ENCODE measurements at regions not wholly inside any gene's neighbourhood (a gene's known extent, or its start where the extent isn't known, plus 50 kb on each side); places are given as distances from the start of the nearest gene placed in this dataset.

DNA sequence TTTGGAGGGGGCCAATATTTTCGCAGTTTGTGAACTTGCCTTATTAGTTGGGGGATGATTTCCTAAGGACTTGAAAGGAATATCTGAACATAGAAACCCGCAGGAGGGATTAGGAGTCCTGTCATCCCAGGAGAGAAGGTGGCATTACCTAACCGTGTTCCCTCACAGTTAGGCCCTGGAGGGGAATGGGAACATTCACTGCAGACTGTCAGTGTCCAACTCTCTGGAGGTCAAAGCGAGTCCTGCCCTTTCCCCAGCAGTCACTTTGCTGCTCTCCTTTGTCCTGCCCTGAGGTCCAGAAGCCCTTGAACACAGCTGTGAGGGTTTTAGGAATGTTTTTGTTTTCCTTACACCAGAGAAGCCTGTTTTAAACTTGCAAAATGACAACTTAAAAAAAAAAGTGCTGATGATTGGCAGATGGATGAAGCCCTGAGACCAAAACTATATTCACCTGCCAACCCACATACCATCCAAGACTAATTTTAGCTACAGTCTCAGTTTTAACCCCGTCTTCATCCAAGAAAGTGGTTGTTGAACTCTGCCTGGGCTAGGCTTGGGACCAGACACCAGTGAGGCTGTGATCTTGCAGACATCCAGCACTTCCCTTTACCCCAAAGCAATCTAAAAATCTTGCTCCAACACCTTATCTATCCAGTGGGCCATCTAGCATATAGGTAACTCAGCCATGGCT lies 90.5 kb upstream of the MEX3C start:
- 79 to 94% (median 89%) methylated on average over 5 of the region's 5 CpGs for WGBS, 5 donors
- intact Hi-C loops (cut with DNase I; ENCODE audit: low total_unique reads), result no loop called here

DNA sequence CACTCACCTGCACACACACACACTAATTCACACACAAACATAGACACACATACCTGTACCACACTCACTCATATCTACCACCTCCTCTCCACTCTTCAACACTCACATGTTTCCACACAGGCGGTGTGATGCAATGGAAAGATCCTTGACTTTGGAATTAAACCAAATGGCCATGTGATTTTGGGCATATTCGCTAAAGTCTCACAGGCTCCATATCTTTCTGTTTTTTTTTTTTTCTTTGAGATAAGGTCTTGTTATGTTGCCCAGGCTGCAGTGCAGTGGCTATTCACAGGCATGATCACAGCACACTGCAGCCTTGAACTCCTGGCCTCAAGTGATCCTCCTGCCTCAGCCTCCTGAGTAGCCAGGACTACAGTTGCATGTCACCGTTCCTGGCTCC lies 91.1 kb upstream of the MEX3C start:
- no peaks in the 10 kb centered on the region for H3K9me3 ChIP-seq
- DNase-seq, result no peak
- H3K36me3 ChIP-seq, result no peaks in the 10 kb centered on the region
- intact Hi-C loops (cut with DNase I; ENCODE audit: low total_unique reads), result no loop called here
- no peak overlapping the region for H3K27ac ChIP-seq
- TF ChIP-seq EP300 (IDR thresholded peaks at IDR 0.05) (no peak), POLR2AphosphoS5 (IDR thresholded peaks at IDR 0.05) (no peak), POLR2A (IDR thresholded peaks at IDR 0.05) (no peak)
- WGBS, 5 donors, result 69 to 76% (median 75%) methylated on average over 3 of the region's 3 CpGs
- no peaks in the 10 kb centered on the region for H3K4me1 ChIP-seq
- H3K27me3 ChIP-seq, result no peaks in the 10 kb centered on the region
- H3K4me3 ChIP-seq, result no peak overlapping the region

More for the DNA sequence above, 90.5 kb upstream of the MEX3C start:
- Histone ChIP-seq H3K4me1 (no peaks in the 10 kb centered on the region), H3K27me3 (no peaks in the 10 kb centered on the region), H3K9me3 (no peaks in the 10 kb centered on the region), H3K4me3 (no peak overlapping the region), H3K36me3 (no peaks in the 10 kb centered on the region), H3K27ac (no peak overlapping the region)
- TF ChIP-seq POLR2A (IDR thresholded peaks at IDR 0.05) (no peak), POLR2AphosphoS5 (IDR thresholded peaks at IDR 0.05) (no peak), EP300 (IDR thresholded peaks at IDR 0.05) (no peak)
- TF ChIP-seq, protein P1, sequence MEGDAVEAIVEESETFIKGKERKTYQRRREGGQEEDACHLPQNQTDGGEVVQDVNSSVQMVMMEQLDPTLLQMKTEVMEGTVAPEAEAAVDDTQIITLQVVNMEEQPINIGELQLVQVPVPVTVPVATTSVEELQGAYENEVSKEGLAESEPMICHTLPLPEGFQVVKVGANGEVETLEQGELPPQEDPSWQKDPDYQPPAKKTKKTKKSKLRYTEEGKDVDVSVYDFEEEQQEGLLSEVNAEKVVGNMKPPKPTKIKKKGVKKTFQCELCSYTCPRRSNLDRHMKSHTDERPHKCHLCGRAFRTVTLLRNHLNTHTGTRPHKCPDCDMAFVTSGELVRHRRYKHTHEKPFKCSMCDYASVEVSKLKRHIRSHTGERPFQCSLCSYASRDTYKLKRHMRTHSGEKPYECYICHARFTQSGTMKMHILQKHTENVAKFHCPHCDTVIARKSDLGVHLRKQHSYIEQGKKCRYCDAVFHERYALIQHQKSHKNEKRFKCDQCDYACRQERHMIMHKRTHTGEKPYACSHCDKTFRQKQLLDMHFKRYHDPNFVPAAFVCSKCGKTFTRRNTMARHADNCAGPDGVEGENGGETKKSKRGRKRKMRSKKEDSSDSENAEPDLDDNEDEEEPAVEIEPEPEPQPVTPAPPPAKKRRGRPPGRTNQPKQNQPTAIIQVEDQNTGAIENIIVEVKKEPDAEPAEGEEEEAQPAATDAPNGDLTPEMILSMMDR (IDR thresholded peaks at IDR 0.05), result no peak
- no peak for DNase-seq

DNA sequence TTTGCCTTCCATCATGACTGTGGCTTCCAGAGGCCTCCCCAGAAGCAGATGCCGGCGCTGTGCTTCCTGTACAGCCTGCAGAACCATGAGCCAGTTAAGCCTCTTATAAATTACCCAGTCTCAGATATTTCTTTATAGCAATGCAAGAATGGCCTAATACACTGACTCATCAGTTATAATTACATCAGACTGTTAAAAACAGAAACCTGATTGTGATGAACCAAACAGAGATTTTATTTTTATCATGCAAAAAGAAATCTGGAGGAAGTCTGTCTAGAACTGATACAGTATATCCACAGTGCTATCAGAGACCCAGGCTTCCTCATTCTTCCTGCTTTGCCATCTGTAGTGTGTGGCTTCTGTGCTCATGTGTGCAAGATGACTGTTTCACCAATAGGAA lies 93.4 kb upstream of the MEX3C start:
- H3K9me3 ChIP-seq, result no peaks in the 10 kb centered on the region
- H3K36me3 ChIP-seq, result no peaks in the 10 kb centered on the region
- H3K4me1 ChIP-seq, result no peaks in the 10 kb centered on the region
- no peaks in the 10 kb centered on the region for H3K27me3 ChIP-seq
- WGBS, 5 donors, result 58 to 87% (median 81%) methylated on average over 2 of the region's 2 CpGs
- no peak overlapping the region for H3K27ac ChIP-seq
- TF ChIP-seq, protein P1 (IDR thresholded peaks at IDR 0.05), result no peak
- TF ChIP-seq POLR2A (IDR thresholded peaks at IDR 0.05), result no peak
- TF ChIP-seq POLR2AphosphoS5 (IDR thresholded peaks at IDR 0.05), result no peak
- no peak for TF ChIP-seq EP300 (IDR thresholded peaks at IDR 0.05)
- intact Hi-C loops (cut with DNase I; ENCODE audit: low total_unique reads), result no loop called here
- H3K4me3 ChIP-seq, result no peak overlapping the region
- no peak for DNase-seq

DNA sequence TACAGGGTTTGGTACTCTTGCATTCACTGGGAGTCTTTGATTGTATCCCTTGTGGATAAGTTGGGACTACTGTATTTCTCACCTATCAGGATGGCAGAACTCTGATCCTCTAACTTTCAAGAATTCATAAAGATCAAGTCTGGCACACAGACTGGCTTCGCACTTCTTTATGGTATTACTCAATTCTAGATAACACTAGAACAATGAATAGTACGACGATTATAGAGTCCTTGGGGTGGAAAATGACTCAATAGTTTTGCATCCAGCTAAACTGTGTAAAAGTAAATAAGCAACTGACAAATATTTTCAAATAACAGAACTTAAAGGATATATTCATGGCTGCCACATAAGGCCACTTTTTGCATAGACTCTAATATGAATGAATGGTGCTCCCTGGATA lies 103.4 kb upstream of the MEX3C start:
- Histone ChIP-seq H3K4me3 (no peak overlapping the region), H3K9me3 (peaks cover 0 to 9% (median 0%) of the 10 kb centered on the region in 4 donors), H3K4me1 (no peaks in the 10 kb centered on the region), H3K36me3 (no peaks in the 10 kb centered on the region), H3K27me3 (no peaks in the 10 kb centered on the region), H3K27ac (no peak overlapping the region)
- DNase-seq, result no peak
- TF ChIP-seq POLR2A (IDR thresholded peaks at IDR 0.05) (no peak), EP300 (IDR thresholded peaks at IDR 0.05) (no peak), POLR2AphosphoS5 (IDR thresholded peaks at IDR 0.05) (no peak)
- TF ChIP-seq, protein P1 (IDR thresholded peaks at IDR 0.05), result no peak
- intact Hi-C loops (cut with DNase I; ENCODE audit: low total_unique reads), result no loop called here
- 53 to 78% (median 68%) methylated on average over 3 of the region's 3 CpGs for WGBS, 5 donors

DNA sequence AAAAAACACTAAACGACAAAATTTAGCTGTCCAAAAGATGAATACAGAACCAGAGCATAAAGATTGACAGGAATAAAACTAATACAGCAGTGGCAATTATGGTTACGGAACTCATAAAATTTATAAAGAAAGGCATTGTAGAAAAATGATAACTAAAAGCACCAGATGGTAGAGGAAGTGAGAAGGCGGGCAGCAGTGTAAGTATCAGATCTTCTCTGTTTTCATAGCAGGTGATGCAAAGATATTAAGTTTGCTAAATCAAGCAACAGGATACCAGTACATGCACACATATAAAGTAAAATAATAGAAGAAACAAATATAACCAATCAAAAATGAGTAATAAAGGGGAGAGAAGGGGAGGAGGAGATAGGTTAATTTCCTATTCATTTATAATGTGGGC lies 103.9 kb upstream of the MEX3C start:
- no peaks in the 10 kb centered on the region for H3K27me3 ChIP-seq
- no peaks in the 10 kb centered on the region for H3K4me1 ChIP-seq
- H3K4me3 ChIP-seq, result no peak overlapping the region
- no peak overlapping the region for H3K27ac ChIP-seq
- no peaks in the 10 kb centered on the region for H3K36me3 ChIP-seq
- peaks cover 0 to 12% (median 0%) of the 10 kb centered on the region in 4 donors for H3K9me3 ChIP-seq
- TF ChIP-seq, protein P1 (IDR thresholded peaks at IDR 0.05), result no peak
- TF ChIP-seq EP300 (IDR thresholded peaks at IDR 0.05) (no peak), POLR2A (IDR thresholded peaks at IDR 0.05) (no peak), POLR2AphosphoS5 (IDR thresholded peaks at IDR 0.05) (no peak)
- no peak for DNase-seq
- intact Hi-C loops (cut with DNase I; ENCODE audit: low total_unique reads), result no loop called here
- WGBS, 5 donors, result 83 to 92% (median 85%) methylated on average over 3 of the region's 3 CpGs

Measured in stomach (tissue), 8 donors.